OCI-LY7 (cell line): ENCODE measurements at regions not wholly inside any gene's neighbourhood (a gene's known extent, or its start where the extent isn't known, plus 50 kb on each side); places are given as distances from the start of the nearest gene placed in this dataset.

Experiments
- BruUV-seq: library from RNA; stranded (reverse); fragments of 400-500 nt; replicated peaks from 2 replicates; lab custom pipeline; 2021; lab: Mats Ljungman, UMichigan
- CTCF ChIA-PET: fragments of 300-600 bp; sonication (Branson Sonifier 250); formaldehyde crosslinking; loops from one replicate; lab custom pipeline; 2022; ENCODE audit warnings: antibody characterized with exemption; ENCODE audit not compliant: unreplicated experiment; lab: Charles Lee
- POLR2A ChIA-PET: fragments of 300-600 bp; sonication (Branson Sonifier 250); formaldehyde crosslinking; loops from one replicate; lab custom pipeline; 2022; ENCODE audit warnings: antibody characterized with exemption; lab: Charles Lee
- DNase-seq: peaks from one replicate; pipeline ENCODE4 v3.0.0-alpha.2; 2015; ENCODE audit warnings: low spot score
- H2AFZ ChIP-seq: fragments of 200-600 bp; sonication (generic), shearing (Covaris generic); 2 replicates; pipeline ENCODE4 v1.6.1; 2014; ENCODE audit warnings: mild to moderate bottlenecking, antibody characterized with exemption, low read length, moderate library complexity
- H3K27ac ChIP-seq: fragments of 200-600 bp; sonication (generic); 2 replicates; pipeline ENCODE4 v1.5.1; 2014; ENCODE audit warnings: mixed run types, low read depth, mild to moderate bottlenecking, moderate library complexity, low read length, inconsistent platforms; ENCODE audit not compliant: poor library complexity, severe bottlenecking
- H3K36me3 ChIP-seq: fragments of 200-600 bp; sonication (generic); 2 replicates; pipeline ENCODE4 v1.6.1; 2014; ENCODE audit warnings: mild to moderate bottlenecking, antibody characterized with exemption, low read length, moderate library complexity, mixed read lengths; ENCODE audit not compliant: insufficient read depth
- H3K4me1 ChIP-seq: fragments of 200-600 bp; sonication (generic); 2 replicates; pipeline ENCODE4 v1.5.1; 2014; ENCODE audit warnings: mild to moderate bottlenecking, low read length; ENCODE audit not compliant: insufficient read depth, poor library complexity, severe bottlenecking
- H3K4me2 ChIP-seq: fragments of 200-600 bp; sonication (generic); 2 replicates; pipeline ENCODE4 v1.6.1; 2014; ENCODE audit warnings: mild to moderate bottlenecking, low read length
- H3K4me3 ChIP-seq: fragments of 200-600 bp; sonication (generic); 2 replicates; pipeline ENCODE4 v1.5.1; 2014; ENCODE audit warnings: mild to moderate bottlenecking, low read depth, low read length; ENCODE audit not compliant: poor library complexity, severe bottlenecking
- H3K79me2 ChIP-seq: fragments of 200-600 bp; sonication (generic); 2 replicates; pipeline ENCODE4 v1.6.1; 2016; ENCODE audit warnings: low read depth, mild to moderate bottlenecking, low read length, moderate library complexity, mixed read lengths; ENCODE audit not compliant: insufficient read depth
- H3K9me2 ChIP-seq: fragments of 200-600 bp; sonication (generic); 2 replicates; pipeline ENCODE4 v1.6.1; 2016; ENCODE audit warnings: mild to moderate bottlenecking, low read length, mixed read lengths; ENCODE audit not compliant: insufficient read depth
- H3K9me3 ChIP-seq: fragments of 200-600 bp; sonication (generic); 2 replicates; pipeline ENCODE4 v1.6.1; 2014; ENCODE audit warnings: mild to moderate bottlenecking, mixed run types, low read length, mixed read lengths
- H4K20me1 ChIP-seq: fragments of 200-600 bp; sonication (generic); 2 replicates; pipeline ENCODE4 v1.6.1; 2014; ENCODE audit warnings: mild to moderate bottlenecking, antibody characterized with exemption, low read length, moderate library complexity, mixed read lengths; ENCODE audit not compliant: insufficient read depth
- CTCF ChIP-seq: fragments of 200-600 bp; sonication (generic); conservative IDR thresholded peaks from 2 replicates; pipeline ENCODE4 v1.5.1; 2014; ENCODE audit warnings: mild to moderate bottlenecking, antibody characterized with exemption, low read length, moderate library complexity, mixed read lengths
- EZH2phosphoT487 ChIP-seq: fragments of 200-600 bp; sonication (generic); IDR thresholded peaks from 2 replicates; pipeline ENCODE4 v1.6.1; 2018; ENCODE audit warnings: low read depth, borderline replicate concordance, mild to moderate bottlenecking, mixed run types, antibody characterized with exemption, low read length, moderate library complexity, mixed read lengths
- intact Hi-C: fragments of 100-400 bp; cut with micrococcal nuclease; formaldehyde crosslinking; loops from one replicate; pipeline ENCODE4 v1.10.0; 2022; ENCODE audit not compliant: unreplicated experiment

DNA sequence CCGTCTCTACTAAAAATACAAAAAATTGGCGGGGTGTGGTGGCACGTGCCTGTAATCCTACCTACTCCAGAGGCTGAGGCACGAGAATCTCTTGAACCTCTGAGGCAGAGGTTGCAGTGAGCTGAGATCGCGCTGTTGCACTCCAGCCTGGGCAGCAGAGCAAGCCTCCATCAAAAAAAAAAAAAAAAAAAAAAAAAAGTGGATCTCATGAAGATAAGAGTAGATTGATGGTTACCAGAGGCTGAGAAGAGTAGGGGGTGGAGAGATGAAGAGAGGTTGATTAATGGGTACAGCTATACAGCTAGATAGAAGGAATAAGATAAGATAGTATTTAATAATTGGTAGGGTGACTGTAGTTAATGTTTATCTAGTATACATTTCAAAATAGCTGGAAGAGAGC is 65.9 kb upstream of the LRRC3B start:
- H3K79me2 ChIP-seq = no peaks in the 10 kb centered on the region
- no peak overlapping the region for H2AFZ ChIP-seq
- no peak overlapping the region for H3K4me2 ChIP-seq
- TF ChIP-seq CTCF (no peak), EZH2phosphoT487 (no peak)
- no peaks in the 10 kb centered on the region for H3K4me1 ChIP-seq
- no peaks in the 10 kb centered on the region for H3K9me2 ChIP-seq
- H3K4me3 ChIP-seq = no peak overlapping the region
- no TSS peak for BruUV-seq
- ChIA-PET CTCF (no interaction called here), POLR2A (no interaction called here)
- H4K20me1 ChIP-seq = no peaks in the 10 kb centered on the region
- H3K36me3 ChIP-seq = no peaks in the 10 kb centered on the region
- DNase-seq = no peak
- no peaks in the 10 kb centered on the region for H3K9me3 ChIP-seq
- intact Hi-C loops = no loop called here
- no peak overlapping the region for H3K27ac ChIP-seq

GRCh38 chr3:26558257-26558656 is 64.3 kb upstream of the LRRC3B start:
- CTCF ChIA-PET = no interaction called here
- BruUV-seq = no TSS peak
- POLR2A ChIA-PET = no interaction called here

GRCh38 chr3:26559227-26559626 is 63.3 kb upstream of the LRRC3B start:
- H3K27ac ChIP-seq = no peak overlapping the region
- H4K20me1 ChIP-seq = no peaks in the 10 kb centered on the region
- no TSS peak for BruUV-seq
- no peak for TF ChIP-seq CTCF
- TF ChIP-seq EZH2phosphoT487 = no peak
- no peak overlapping the region for H2AFZ ChIP-seq
- no peaks in the 10 kb centered on the region for H3K9me2 ChIP-seq
- intact Hi-C loops = no loop called here
- H3K79me2 ChIP-seq = no peaks in the 10 kb centered on the region
- no peaks in the 10 kb centered on the region for H3K36me3 ChIP-seq
- ChIA-PET POLR2A (no interaction called here), CTCF (no interaction called here)
- no peak overlapping the region for H3K4me2 ChIP-seq
- DNase-seq = no peak
- no peaks in the 10 kb centered on the region for H3K4me1 ChIP-seq
- H3K9me3 ChIP-seq = no peaks in the 10 kb centered on the region
- no peak overlapping the region for H3K4me3 ChIP-seq

More at GRCh38 chr3:26558257-26558656, 64.3 kb upstream of the LRRC3B start:
- Histone ChIP-seq H3K36me3 (no peaks in the 10 kb centered on the region), H3K4me2 (no peak overlapping the region), H3K4me3 (no peak overlapping the region), H3K4me1 (no peaks in the 10 kb centered on the region), H3K27ac (no peak overlapping the region), H4K20me1 (no peaks in the 10 kb centered on the region), H3K9me2 (no peaks in the 10 kb centered on the region), H2AFZ (no peak overlapping the region), H3K9me3 (no peaks in the 10 kb centered on the region), H3K79me2 (no peaks in the 10 kb centered on the region)
- intact Hi-C loops = no loop called here
- DNase-seq = no peak
- TF ChIP-seq CTCF (no peak), EZH2phosphoT487 (no peak)
